ENCODE measurements at regions not wholly inside any gene's neighbourhood (a gene's known extent, or its start where the extent isn't known, plus 50 kb on each side); places are given as distances from the start of the nearest gene placed in this dataset.

- no peaks in the 10 kb centered on the region for H3K27me3 ChIP-seq (ENCODE audit: insufficient read depth, low read length)
These were observed 449.3 kb upstream of the SPHKAP start for GRCh38 chr2:228630786-228631185.

GRCh38 chr2:228629251-228629650 is 447.8 kb upstream of the SPHKAP start:
- POLR2A ChIA-PET (ENCODE audit: partially characterized antibody), result no interaction called here
- CTCF ChIA-PET (ENCODE audit: partially characterized antibody), result no interaction called here

More at GRCh38 chr2:228630786-228631185, 449.3 kb upstream of the SPHKAP start:
- CTCF ChIA-PET (ENCODE audit: partially characterized antibody), result no interaction called here
- Histone ChIP-seq H3K36me3 (ENCODE audit: insufficient read depth, low read length) (no peaks in the 10 kb centered on the region), H3K4me3 (ENCODE audit: low read length in 2 of 2) (no peak overlapping the region), H3K27ac (ENCODE audit: low read depth, low read length) (no peak overlapping the region), H3K9me3 (ENCODE audit: control insufficient read depth in 1 of 2, low read length in 2 of 2) (no peaks in the 10 kb centered on the region), H3K4me1 (ENCODE audit: insufficient read depth, low read length) (no peaks in the 10 kb centered on the region)
- no peak for DNase-seq
- no peaks in the 10 kb centered on the region for H3K36me3 Mint-ChIP-seq
- H3K27me3 Mint-ChIP-seq, result no peaks in the 10 kb centered on the region
- H3K27ac Mint-ChIP-seq, result no peak overlapping the region
- no peaks in the 10 kb centered on the region for H3K4me1 Mint-ChIP-seq
- peaks cover 0 to 12% (median 5%) of the 10 kb centered on the region in 8 donors for H3K9me3 Mint-ChIP-seq
- intact Hi-C loops (cut with micrococcal nuclease), result no loop called here
- POLR2A ChIA-PET (ENCODE audit: partially characterized antibody), result no interaction called here
- H3K4me3 Mint-ChIP-seq, result no peak overlapping the region

GRCh38 chr2:228628682-228629081 is 447.2 kb upstream of the SPHKAP start:
- no peaks in the 10 kb centered on the region for H3K27me3 ChIP-seq (ENCODE audit: insufficient read depth, low read length)
- H3K36me3 ChIP-seq (ENCODE audit: insufficient read depth, low read length), result no peaks in the 10 kb centered on the region
- Mint-ChIP-seq H3K36me3 (no peaks in the 10 kb centered on the region), H3K9me3 (peaks cover 0 to 12% (median 7%) of the 10 kb centered on the region in 8 donors), H3K4me3 (no peak overlapping the region), H3K27me3 (no peaks in the 10 kb centered on the region), H3K27ac (no peak overlapping the region), H3K4me1 (no peaks in the 10 kb centered on the region)
- intact Hi-C loops (cut with micrococcal nuclease), result no loop called here
- no peaks in the 10 kb centered on the region for H3K4me1 ChIP-seq (ENCODE audit: insufficient read depth, low read length)
- POLR2A ChIA-PET (ENCODE audit: partially characterized antibody), result no interaction called here
- H3K9me3 ChIP-seq (ENCODE audit: control insufficient read depth in 1 of 2, low read length in 2 of 2), result no peaks in the 10 kb centered on the region
- CTCF ChIA-PET (ENCODE audit: partially characterized antibody), result no interaction called here
- DNase-seq, result no peak
- H3K27ac ChIP-seq (ENCODE audit: low read depth, low read length), result no peak overlapping the region
- no peak overlapping the region for H3K4me3 ChIP-seq (ENCODE audit: low read length in 2 of 2)

More at GRCh38 chr2:228629251-228629650, 447.8 kb upstream of the SPHKAP start:
- H3K9me3 Mint-ChIP-seq, result peaks cover 0 to 12% (median 7%) of the 10 kb centered on the region in 8 donors
- intact Hi-C loops (cut with micrococcal nuclease), result no loop called here
- H3K4me1 ChIP-seq (ENCODE audit: insufficient read depth, low read length), result no peaks in the 10 kb centered on the region
- no peak overlapping the region for H3K4me3 ChIP-seq (ENCODE audit: low read length in 2 of 2)
- no peaks in the 10 kb centered on the region for H3K27me3 Mint-ChIP-seq
- H3K36me3 ChIP-seq (ENCODE audit: insufficient read depth, low read length), result no peaks in the 10 kb centered on the region
- no peak overlapping the region for H3K4me3 Mint-ChIP-seq
- no peaks in the 10 kb centered on the region for H3K4me1 Mint-ChIP-seq
- no peak for DNase-seq
- H3K36me3 Mint-ChIP-seq, result no peaks in the 10 kb centered on the region
- no peak overlapping the region for H3K27ac Mint-ChIP-seq
- no peaks in the 10 kb centered on the region for H3K9me3 ChIP-seq (ENCODE audit: control insufficient read depth in 1 of 2, low read length in 2 of 2)
- no peak overlapping the region for H3K27ac ChIP-seq (ENCODE audit: low read depth, low read length)
- H3K27me3 ChIP-seq (ENCODE audit: insufficient read depth, low read length), result no peaks in the 10 kb centered on the region

GRCh38 chr2:228627510-228627909 is 446.0 kb upstream of the SPHKAP start:
- Histone ChIP-seq H3K4me3 (ENCODE audit: low read length in 2 of 2) (no peak overlapping the region), H3K4me1 (ENCODE audit: insufficient read depth, low read length) (no peaks in the 10 kb centered on the region), H3K36me3 (ENCODE audit: insufficient read depth, low read length) (no peaks in the 10 kb centered on the region), H3K9me3 (ENCODE audit: control insufficient read depth in 1 of 2, low read length in 2 of 2) (no peaks in the 10 kb centered on the region), H3K27ac (ENCODE audit: low read depth, low read length) (no peak overlapping the region), H3K27me3 (ENCODE audit: insufficient read depth, low read length) (no peaks in the 10 kb centered on the region)
- ChIA-PET CTCF (ENCODE audit: partially characterized antibody) (no interaction called here), POLR2A (ENCODE audit: partially characterized antibody) (no interaction called here)
- peaks cover 0 to 15% (median 6%) of the 10 kb centered on the region in 8 donors for H3K9me3 Mint-ChIP-seq
- H3K4me1 Mint-ChIP-seq, result no peaks in the 10 kb centered on the region
- DNase-seq, result no peak
- H3K27me3 Mint-ChIP-seq, result no peaks in the 10 kb centered on the region
- intact Hi-C loops (cut with micrococcal nuclease), result no loop called here
- H3K27ac Mint-ChIP-seq, result no peak overlapping the region
- H3K4me3 Mint-ChIP-seq, result no peak overlapping the region
- H3K36me3 Mint-ChIP-seq, result no peaks in the 10 kb centered on the region

- no peaks in the 10 kb centered on the region for H3K36me3 ChIP-seq (ENCODE audit: insufficient read depth, low read length)
- intact Hi-C loops (cut with micrococcal nuclease), result no loop called here
- DNase-seq, result no peak
- no peaks in the 10 kb centered on the region for H3K9me3 ChIP-seq (ENCODE audit: control insufficient read depth in 1 of 2, low read length in 2 of 2)
- H3K36me3 Mint-ChIP-seq, result no peaks in the 10 kb centered on the region
- no peaks in the 10 kb centered on the region for H3K27me3 ChIP-seq (ENCODE audit: insufficient read depth, low read length)
- H3K4me3 Mint-ChIP-seq, result no peak overlapping the region
- POLR2A ChIA-PET (ENCODE audit: partially characterized antibody), result no interaction called here
- peaks cover 0 to 11% (median 3%) of the 10 kb centered on the region in 8 donors for H3K9me3 Mint-ChIP-seq
- H3K4me3 ChIP-seq (ENCODE audit: low read length in 2 of 2), result no peak overlapping the region
- H3K27me3 Mint-ChIP-seq, result no peaks in the 10 kb centered on the region
- H3K27ac ChIP-seq (ENCODE audit: low read depth, low read length), result no peak overlapping the region
- no peak overlapping the region for H3K27ac Mint-ChIP-seq
- no peaks in the 10 kb centered on the region for H3K4me1 Mint-ChIP-seq
- no peaks in the 10 kb centered on the region for H3K4me1 ChIP-seq (ENCODE audit: insufficient read depth, low read length)
- CTCF ChIA-PET (ENCODE audit: partially characterized antibody), result no interaction called here
These were observed 444.0 kb upstream of the SPHKAP start for GRCh38 chr2:228625481-228625880.

GRCh38 chr2:228624733-228625132 is 443.2 kb upstream of the SPHKAP start:
- no peak overlapping the region for H3K27ac Mint-ChIP-seq

GRCh38 chr2:228615496-228615895 is 434.0 kb upstream of the SPHKAP start:
- H3K27me3 ChIP-seq (ENCODE audit: insufficient read depth, low read length), result no peaks in the 10 kb centered on the region
- ChIA-PET CTCF (ENCODE audit: partially characterized antibody) (no interaction called here), POLR2A (ENCODE audit: partially characterized antibody) (no interaction called here)
- Mint-ChIP-seq H3K4me1 (no peaks in the 10 kb centered on the region), H3K4me3 (no peak overlapping the region), H3K9me3 (peaks cover 0 to 9% (median 4%) of the 10 kb centered on the region in 8 donors), H3K27ac (no peak overlapping the region), H3K36me3 (no peaks in the 10 kb centered on the region), H3K27me3 (no peaks in the 10 kb centered on the region)
- no peak for DNase-seq
- H3K4me1 ChIP-seq (ENCODE audit: insufficient read depth, low read length), result no peaks in the 10 kb centered on the region
- no peak overlapping the region for H3K4me3 ChIP-seq (ENCODE audit: low read length in 2 of 2)
- intact Hi-C loops (cut with micrococcal nuclease), result no loop called here
- H3K9me3 ChIP-seq (ENCODE audit: control insufficient read depth in 1 of 2, low read length in 2 of 2), result no peaks in the 10 kb centered on the region
- no peaks in the 10 kb centered on the region for H3K36me3 ChIP-seq (ENCODE audit: insufficient read depth, low read length)
- no peak overlapping the region for H3K27ac ChIP-seq (ENCODE audit: low read depth, low read length)

More at GRCh38 chr2:228624733-228625132, 443.2 kb upstream of the SPHKAP start:
- CTCF ChIA-PET (ENCODE audit: partially characterized antibody), result no interaction called here
- H3K4me3 Mint-ChIP-seq, result no peak overlapping the region
- H3K27me3 ChIP-seq (ENCODE audit: insufficient read depth, low read length), result no peaks in the 10 kb centered on the region
- peaks cover 0 to 8% (median 3%) of the 10 kb centered on the region in 8 donors for H3K9me3 Mint-ChIP-seq
- no peaks in the 10 kb centered on the region for H3K9me3 ChIP-seq (ENCODE audit: control insufficient read depth in 1 of 2, low read length in 2 of 2)
- H3K27ac ChIP-seq (ENCODE audit: low read depth, low read length), result no peak overlapping the region
- H3K36me3 ChIP-seq (ENCODE audit: insufficient read depth, low read length), result no peaks in the 10 kb centered on the region
- POLR2A ChIA-PET (ENCODE audit: partially characterized antibody), result no interaction called here
- H3K27me3 Mint-ChIP-seq, result no peaks in the 10 kb centered on the region
- intact Hi-C loops (cut with micrococcal nuclease), result no loop called here
- no peak for DNase-seq
- H3K4me1 ChIP-seq (ENCODE audit: insufficient read depth, low read length), result no peaks in the 10 kb centered on the region
- H3K4me3 ChIP-seq (ENCODE audit: low read length in 2 of 2), result no peak overlapping the region
- H3K36me3 Mint-ChIP-seq, result no peaks in the 10 kb centered on the region
- no peaks in the 10 kb centered on the region for H3K4me1 Mint-ChIP-seq

GRCh38 chr2:228614741-228615140 is 433.3 kb upstream of the SPHKAP start:
- Mint-ChIP-seq H3K4me3 (no peak overlapping the region), H3K4me1 (no peaks in the 10 kb centered on the region), H3K27ac (no peak overlapping the region), H3K9me3 (peaks cover 0 to 9% (median 4%) of the 10 kb centered on the region in 8 donors), H3K27me3 (no peaks in the 10 kb centered on the region), H3K36me3 (no peaks in the 10 kb centered on the region)
- H3K27ac ChIP-seq (ENCODE audit: low read depth, low read length), result no peak overlapping the region
- no peaks in the 10 kb centered on the region for H3K9me3 ChIP-seq (ENCODE audit: control insufficient read depth in 1 of 2, low read length in 2 of 2)
- ChIA-PET CTCF (ENCODE audit: partially characterized antibody) (no interaction called here), POLR2A (ENCODE audit: partially characterized antibody) (no interaction called here)
- DNase-seq, result no peak
- intact Hi-C loops (cut with micrococcal nuclease), result no loop called here
- no peaks in the 10 kb centered on the region for H3K36me3 ChIP-seq (ENCODE audit: insufficient read depth, low read length)
- no peaks in the 10 kb centered on the region for H3K4me1 ChIP-seq (ENCODE audit: insufficient read depth, low read length)
- H3K4me3 ChIP-seq (ENCODE audit: low read length in 2 of 2), result no peak overlapping the region
- no peaks in the 10 kb centered on the region for H3K27me3 ChIP-seq (ENCODE audit: insufficient read depth, low read length)
